HCT116 (cell line): ENCODE measurements at regions not wholly inside any gene's neighbourhood (a gene's known extent, or its start where the extent isn't known, plus 50 kb on each side); places are given as distances from the start of the nearest gene placed in this dataset.

Source experiments
- ATAC-seq: fragments of 200-7000 bp; cut with Tn5 transposase; 2 replicates; pipeline ENCODE4 v1.9.1; 2020; ENCODE audit warnings: mild to moderate bottlenecking, moderate library complexity
- BruUV-seq: library from RNA; stranded (reverse); fragments of 400-500 nt; replicated peaks from 2 replicates; lab custom pipeline; 2021; lab: Mats Ljungman, UMichigan
- CTCF ChIA-PET: fragments of 300-600 bp; sonication (Branson Sonifier 250); formaldehyde crosslinking; loops from one replicate; lab custom pipeline; 2021; ENCODE audit warnings: antibody characterized with exemption; lab: Charles Lee
- POLR2A ChIA-PET: fragments of 300-600, 350-600 bp; sonication (Branson Sonifier 250); formaldehyde crosslinking; loops from one replicate; lab custom pipeline; 2021; ENCODE audit warnings: antibody characterized with exemption; lab: Charles Lee
- RAD21 ChIA-PET, 2 experiments: fragments of 300-600 bp; sonication (Branson Sonifier 250); formaldehyde crosslinking; loops; one replicate each; lab custom pipeline; 2023; ENCODE audit warnings: low total read pairs in 2 of 2; ENCODE audit not compliant: uncharacterized antibody in 2 of 2, unreplicated experiment in 2 of 2, low non-redundant PET in 1 of 2; lab: Charles Lee
- DNase-seq: peaks from one replicate; pipeline ENCODE4 v3.0.0-alpha.2; 2010; ENCODE audit warnings: low read depth, low spot score
- H2AFZ ChIP-seq: fragments of 200-600 bp; shearing (Covaris generic), sonication (generic); 2 replicates; pipeline ENCODE4 v1.6.1; 2017; ENCODE audit warnings: low read depth, mixed run types, mixed read lengths, antibody characterized with exemption, low read length; ENCODE audit not compliant: poor library complexity, severe bottlenecking
- H3K27ac ChIP-seq: 2 replicates; pipeline ENCODE4 v1.5.1; 2012; ENCODE audit warnings: low read depth, low read length
- H3K27me3 ChIP-seq: fragments of 200-600 bp; sonication (generic); 2 replicates; pipeline ENCODE4 v1.6.1; 2016; ENCODE audit warnings: mixed run types, low read length, mixed read lengths; ENCODE audit not compliant: insufficient read depth
- H3K36me3 ChIP-seq, 2 experiments: fragments of 200-500 bp in 1 of 2; fragments of 200-600 bp in 1 of 2; sonication (Bioruptor generic) in 1 of 2; sonication (generic) in 1 of 2; 2 replicates each; pipeline versions ENCODE4 v1.5.1 to v1.6.1; 2014 to 2016; ENCODE audit warnings: low read length in 2 of 2, inconsistent platforms in 1 of 2, mixed read lengths in 1 of 2, mixed run types in 1 of 2; ENCODE audit not compliant: insufficient read depth in 2 of 2, control insufficient read depth in 1 of 2
- H3K4me1 ChIP-seq, 2 experiments: fragments of 200-600 bp in 1 of 2; sonication (generic) in 1 of 2; 2 replicates each; pipeline versions ENCODE4 v1.5.1 to v1.6.1; 2012 to 2017; ENCODE audit warnings: low read length in 2 of 2, inconsistent platforms in 1 of 2, mild to moderate bottlenecking in 1 of 2, mixed read lengths in 1 of 2, mixed run types in 1 of 2, moderate library complexity in 1 of 2; ENCODE audit not compliant: insufficient read depth in 2 of 2, control insufficient read depth in 1 of 2
- H3K4me2 ChIP-seq: fragments of 200-600 bp; sonication (generic); 2 replicates; pipeline ENCODE4 v1.6.1; 2017; ENCODE audit warnings: mixed run types, low read length, mixed read lengths
- H3K4me3 ChIP-seq, 2 experiments: fragments of 200-600 bp in 1 of 2; sonication (generic) in 1 of 2; replicated peaks in 1 of 2; 2 replicates each; pipeline ENCODE4 v1.5.1; 2011 to 2016; ENCODE audit warnings: low read length in 2 of 2, control low read depth in 1 of 2, low read depth in 1 of 2, mild to moderate bottlenecking in 1 of 2, mixed read lengths in 1 of 2, mixed run types in 1 of 2
- H3K79me2 ChIP-seq: fragments of 200-600 bp; sonication (generic); 2 replicates; pipeline ENCODE4 v1.6.1; 2017; ENCODE audit warnings: mild to moderate bottlenecking, mixed run types, low read length, moderate library complexity, mixed read lengths; ENCODE audit not compliant: insufficient read depth
- H3K9ac ChIP-seq: fragments of 200-600 bp; sonication (generic); 2 replicates; pipeline ENCODE4 v1.6.1; 2016; ENCODE audit warnings: low read length, mixed read lengths
- H3K9me2 ChIP-seq: fragments of 200-600 bp; sonication (generic), shearing (Covaris generic); 2 replicates; pipeline ENCODE4 v1.6.1; 2017; ENCODE audit warnings: mixed run types, mild to moderate bottlenecking, moderate library complexity; ENCODE audit not compliant: insufficient read depth
- H3K9me3 ChIP-seq, 2 experiments: fragments of 200-500 bp in 1 of 2; fragments of 200-600 bp in 1 of 2; sonication (Bioruptor generic) in 1 of 2; sonication (generic) in 1 of 2; 2 replicates each; pipeline ENCODE4 v1.6.1; 2014 to 2017; ENCODE audit warnings: low read length in 2 of 2, mixed read lengths in 2 of 2, inconsistent platforms in 1 of 2, low read depth in 1 of 2, mild to moderate bottlenecking in 1 of 2, mixed run types in 1 of 2, moderate library complexity in 1 of 2; ENCODE audit not compliant: control insufficient read depth in 1 of 2, insufficient read depth in 1 of 2
- H4K20me1 ChIP-seq: fragments of 200-600 bp; sonication (generic), shearing (Covaris generic); 2 replicates; pipeline ENCODE4 v1.6.1; 2017; ENCODE audit warnings: mixed run types, mild to moderate bottlenecking, moderate library complexity; ENCODE audit not compliant: insufficient read depth
- CBX3 ChIP-seq: IDR thresholded peaks from 2 replicates; pipeline ENCODE4 v1.6.1; 2012; ENCODE audit warnings: low read depth
- CEBPB ChIP-seq: IDR thresholded peaks from 2 replicates; pipeline ENCODE4 v1.6.1; 2012; ENCODE audit warnings: low read depth
- EZH2 ChIP-seq: fragments of 200-600 bp; sonication (generic); IDR thresholded peaks from 2 replicates; pipeline ENCODE4 v1.6.1; 2017; ENCODE audit warnings: antibody characterized with exemption, mixed run types
- EZH2phosphoT487 ChIP-seq: fragments of 200-600 bp; IDR thresholded peaks from 2 replicates; pipeline ENCODE4 v1.6.1; 2018; ENCODE audit warnings: antibody characterized with exemption, borderline replicate concordance
- POLR2A ChIP-seq: IDR thresholded peaks from 2 replicates; pipeline ENCODE4 v1.7.0; 2011; ENCODE audit warnings: borderline replicate concordance; ENCODE audit not compliant: insufficient read depth, insufficient read length; ENCODE audit errors: extremely low read depth
- POLR2AphosphoS5 ChIP-seq: IDR thresholded peaks from 2 replicates; pipeline ENCODE4 v1.6.1; 2011; ENCODE audit warnings: mild to moderate bottlenecking, low read depth, low read length, moderate library complexity
- RAD21 ChIP-seq: IDR thresholded peaks from 2 replicates; pipeline ENCODE4 v1.6.1; 2012; ENCODE audit warnings: low read depth, mild to moderate bottlenecking
- SRF ChIP-seq: IDR thresholded peaks from 2 replicates; pipeline ENCODE4 v1.6.1; 2012; ENCODE audit warnings: low read depth
- YY1 ChIP-seq: IDR thresholded peaks from 2 replicates; pipeline ENCODE4 v1.6.1; 2011; ENCODE audit warnings: low read length, low read depth, moderate library complexity, mild to moderate bottlenecking; ENCODE audit not compliant: insufficient replicate concordance; ENCODE audit errors: extremely low read depth
- intact Hi-C: fragments of 100-400 bp; cut with micrococcal nuclease; formaldehyde crosslinking; loops from 2 replicates; pipeline ENCODE4 v1.10.0; 2022
- TF ChIP-seq, protein P1 (sequence below): IDR thresholded peaks from 2 replicates; pipeline ENCODE4 v1.6.1; 2012

GRCh38 chr4:62550121-62550520 lies 1350.0 kb downstream of the ADGRL3 start:
- no peaks in the 10 kb centered on the region for H4K20me1 ChIP-seq
- no peaks in the 10 kb centered on the region for H3K27me3 ChIP-seq
- BruUV-seq = no TSS peak
- ATAC-seq = no peak
- H3K27ac ChIP-seq = no peak overlapping the region
- H3K9me3 ChIP-seq = peaks cover 13 to 17% of the 10 kb centered on the region in 2 experiments; a peak in 2 of 4 replicates
- no peak for DNase-seq
- intact Hi-C loops = no loop called here
- ChIA-PET RAD21 (no interaction called here), CTCF (no interaction called here), POLR2A (no interaction called here)
- no peaks in the 10 kb centered on the region for H3K79me2 ChIP-seq
- no peak overlapping the region for H2AFZ ChIP-seq
- H3K4me3 ChIP-seq = no peak overlapping the region
- H3K9ac ChIP-seq = no peak overlapping the region
- H3K4me2 ChIP-seq = no peak overlapping the region
- H3K9me2 ChIP-seq = no peaks in the 10 kb centered on the region
- TF ChIP-seq EZH2 = no peak
- no peak for TF ChIP-seq POLR2AphosphoS5
- no peak for TF ChIP-seq CBX3
- TF ChIP-seq SRF = no peak
- TF ChIP-seq EZH2phosphoT487 = no peak
- no peaks in the 10 kb centered on the region for H3K36me3 ChIP-seq
- H3K4me1 ChIP-seq = no peaks in the 10 kb centered on the region

- H3K4me1 ChIP-seq = no peaks in the 10 kb centered on the region
- H3K27me3 ChIP-seq = no peaks in the 10 kb centered on the region
- H4K20me1 ChIP-seq = no peaks in the 10 kb centered on the region
- DNase-seq = no peak
- H3K79me2 ChIP-seq = no peaks in the 10 kb centered on the region
- BruUV-seq = no TSS peak
- no peak overlapping the region for H3K27ac ChIP-seq
- RAD21 ChIA-PET = no interaction called here
- TF ChIP-seq RAD21 (no peak), POLR2A (no peak), YY1 (no peak), CEBPB (no peak)
- TF ChIP-seq, protein P1, sequence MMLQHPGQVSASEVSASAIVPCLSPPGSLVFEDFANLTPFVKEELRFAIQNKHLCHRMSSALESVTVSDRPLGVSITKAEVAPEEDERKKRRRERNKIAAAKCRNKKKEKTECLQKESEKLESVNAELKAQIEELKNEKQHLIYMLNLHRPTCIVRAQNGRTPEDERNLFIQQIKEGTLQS = no peak
- no peak overlapping the region for H2AFZ ChIP-seq
- H3K4me3 ChIP-seq = no peak overlapping the region
- ATAC-seq = no peak
- peaks cover 13 to 17% of the 10 kb centered on the region in 2 experiments; a peak in 2 of 4 replicates for H3K9me3 ChIP-seq
- H3K9me2 ChIP-seq = no peaks in the 10 kb centered on the region
- H3K4me2 ChIP-seq = no peak overlapping the region
- CTCF ChIA-PET = no interaction called here
- POLR2A ChIA-PET = no interaction called here
- no peaks in the 10 kb centered on the region for H3K36me3 ChIP-seq
- intact Hi-C loops = no loop called here
- no peak overlapping the region for H3K9ac ChIP-seq
These were observed 1349.5 kb downstream of the ADGRL3 start for GRCh38 chr4:62549601-62550000.
